MM.1S (cell line): ENCODE measurements at regions not wholly inside any gene's neighbourhood (a gene's known extent, or its start where the extent isn't known, plus 50 kb on each side); places are given as distances from the start of the nearest gene placed in this dataset.

ENCODE experiments used
- DNase-seq: peaks from one replicate; pipeline ENCODE4 v3.0.0-alpha.2; 2015
- H2AFZ ChIP-seq: fragments of 300-600 bp; sonication (generic); 2 replicates; pipeline ENCODE4 v1.6.0; 2016; ENCODE audit warnings: antibody characterized with exemption, low read length
- H3F3A ChIP-seq: fragments of 300-600 bp; sonication (generic); 2 replicates; pipeline ENCODE4 v1.6.1; 2016; ENCODE audit warnings: mild to moderate bottlenecking, antibody characterized with exemption, low read length, moderate library complexity, mixed read lengths; ENCODE audit not compliant: insufficient read depth
- H3K27ac ChIP-seq: fragments of 300-600 bp; sonication (generic); 2 replicates; pipeline ENCODE4 v1.5.1; 2016; ENCODE audit warnings: mild to moderate bottlenecking, low read length
- H3K27me3 ChIP-seq: fragments of 300-600 bp; sonication (generic); replicated peaks from 2 replicates; pipeline ENCODE4 v1.6.0; 2016; ENCODE audit warnings: low read length; ENCODE audit not compliant: insufficient read depth
- H3K36me3 ChIP-seq: fragments of 300-600 bp; sonication (generic); replicated peaks from 2 replicates; pipeline ENCODE4 v1.6.1; 2016; ENCODE audit warnings: mild to moderate bottlenecking, low read length, mixed read lengths; ENCODE audit not compliant: insufficient read depth
- H3K4me1 ChIP-seq: fragments of 300-600 bp; sonication (generic); 2 replicates; pipeline ENCODE4 v1.6.1; 2016; ENCODE audit warnings: low read length, mixed read lengths
- H3K4me2 ChIP-seq: fragments of 300-600 bp; sonication (generic); 2 replicates; pipeline ENCODE4 v1.6.0; 2016; ENCODE audit warnings: low read depth, low read length
- H3K4me3 ChIP-seq: fragments of 300-600 bp; sonication (generic); 2 replicates; pipeline ENCODE4 v1.5.1; 2016; ENCODE audit warnings: low read length, mixed read lengths
- H3K79me2 ChIP-seq: fragments of 300-600 bp; sonication (generic); 2 replicates; pipeline ENCODE4 v1.6.1; 2016; ENCODE audit warnings: mixed run types, low read length, mixed read lengths
- H3K9ac ChIP-seq: fragments of 300-600 bp; sonication (generic); 2 replicates; pipeline ENCODE4 v1.6.1; 2016; ENCODE audit warnings: low read length, mixed read lengths
- H3K9me2 ChIP-seq: fragments of 300-600 bp; sonication (generic); replicated peaks from 2 replicates; pipeline ENCODE4 v1.6.1; 2016; ENCODE audit warnings: mild to moderate bottlenecking, low read length, mixed read lengths; ENCODE audit not compliant: insufficient read depth
- H3K9me3 ChIP-seq: fragments of 300-600 bp; sonication (generic); replicated peaks from 2 replicates; pipeline ENCODE4 v1.6.1; 2016; ENCODE audit warnings: mild to moderate bottlenecking, low read length, mixed read lengths; ENCODE audit not compliant: insufficient read depth
- H4K20me1 ChIP-seq: fragments of 300-600 bp; sonication (generic); 2 replicates; pipeline ENCODE4 v1.6.1; 2016; ENCODE audit warnings: mild to moderate bottlenecking, low read length, moderate library complexity, mixed read lengths; ENCODE audit not compliant: insufficient read depth
- EZH2 ChIP-seq: fragments of 300-600 bp; sonication (generic); optimal IDR thresholded peaks from 2 replicates; pipeline ENCODE3; 2017; ENCODE audit warnings: low read depth, mild to moderate bottlenecking, antibody characterized with exemption, low read length, mixed read lengths
- EZH2phosphoT487 ChIP-seq: fragments of 300-600 bp; sonication (generic); IDR thresholded peaks from 2 replicates; pipeline ENCODE4 v1.6.1; 2018; ENCODE audit warnings: antibody characterized with exemption, low read length
- TF ChIP-seq, protein P1 (sequence below): fragments of 300-600 bp; sonication (generic); IDR thresholded peaks from 2 replicates; pipeline ENCODE4 v1.5.1; 2016; ENCODE audit warnings: antibody characterized with exemption, low read length, mixed read lengths

DNA sequence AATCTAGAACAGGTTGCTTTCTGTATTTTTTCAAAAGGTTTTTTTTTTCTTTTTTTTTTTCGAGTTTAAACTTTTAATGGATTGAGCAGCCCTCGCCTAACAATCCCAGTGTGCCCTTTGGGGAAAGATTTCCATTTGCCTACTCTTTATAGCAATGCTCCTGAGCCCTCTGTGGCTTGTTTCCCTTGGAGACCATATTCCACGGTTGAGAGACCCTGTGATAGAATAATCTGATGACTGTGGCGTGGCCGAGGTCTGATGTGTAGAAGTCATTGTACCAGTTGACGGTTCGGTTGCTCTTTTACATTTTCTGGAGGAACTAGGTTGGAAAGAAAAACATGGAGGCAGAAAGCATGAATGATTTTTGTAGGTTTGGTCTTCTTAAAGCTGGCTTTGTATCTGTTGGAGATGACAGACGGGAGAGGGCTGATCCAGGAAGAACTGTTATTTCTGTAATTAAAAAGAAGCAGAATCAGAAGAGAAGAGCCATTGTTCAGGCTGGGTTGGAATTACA, 305.7 kb upstream of the NRIP1 start:
- no peaks in the 10 kb centered on the region for H3K36me3 ChIP-seq
- no peak overlapping the region for H3K9ac ChIP-seq
- H3K4me3 ChIP-seq: no peak overlapping the region
- no peak overlapping the region for H3K4me2 ChIP-seq
- H3K27ac ChIP-seq: no peak overlapping the region
- no peaks in the 10 kb centered on the region for H3K4me1 ChIP-seq
- H3K9me3 ChIP-seq: no peaks in the 10 kb centered on the region
- no peaks in the 10 kb centered on the region for H4K20me1 ChIP-seq
- no peaks in the 10 kb centered on the region for H3F3A ChIP-seq
- DNase-seq: no peak
- no peaks in the 10 kb centered on the region for H3K27me3 ChIP-seq
- no peaks in the 10 kb centered on the region for H3K9me2 ChIP-seq
- no peaks in the 10 kb centered on the region for H3K79me2 ChIP-seq
- H2AFZ ChIP-seq: no peak overlapping the region
- TF ChIP-seq, protein P1, sequence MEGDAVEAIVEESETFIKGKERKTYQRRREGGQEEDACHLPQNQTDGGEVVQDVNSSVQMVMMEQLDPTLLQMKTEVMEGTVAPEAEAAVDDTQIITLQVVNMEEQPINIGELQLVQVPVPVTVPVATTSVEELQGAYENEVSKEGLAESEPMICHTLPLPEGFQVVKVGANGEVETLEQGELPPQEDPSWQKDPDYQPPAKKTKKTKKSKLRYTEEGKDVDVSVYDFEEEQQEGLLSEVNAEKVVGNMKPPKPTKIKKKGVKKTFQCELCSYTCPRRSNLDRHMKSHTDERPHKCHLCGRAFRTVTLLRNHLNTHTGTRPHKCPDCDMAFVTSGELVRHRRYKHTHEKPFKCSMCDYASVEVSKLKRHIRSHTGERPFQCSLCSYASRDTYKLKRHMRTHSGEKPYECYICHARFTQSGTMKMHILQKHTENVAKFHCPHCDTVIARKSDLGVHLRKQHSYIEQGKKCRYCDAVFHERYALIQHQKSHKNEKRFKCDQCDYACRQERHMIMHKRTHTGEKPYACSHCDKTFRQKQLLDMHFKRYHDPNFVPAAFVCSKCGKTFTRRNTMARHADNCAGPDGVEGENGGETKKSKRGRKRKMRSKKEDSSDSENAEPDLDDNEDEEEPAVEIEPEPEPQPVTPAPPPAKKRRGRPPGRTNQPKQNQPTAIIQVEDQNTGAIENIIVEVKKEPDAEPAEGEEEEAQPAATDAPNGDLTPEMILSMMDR: no peak
- TF ChIP-seq EZH2phosphoT487 (no peak), EZH2 (no peak)

DNA sequence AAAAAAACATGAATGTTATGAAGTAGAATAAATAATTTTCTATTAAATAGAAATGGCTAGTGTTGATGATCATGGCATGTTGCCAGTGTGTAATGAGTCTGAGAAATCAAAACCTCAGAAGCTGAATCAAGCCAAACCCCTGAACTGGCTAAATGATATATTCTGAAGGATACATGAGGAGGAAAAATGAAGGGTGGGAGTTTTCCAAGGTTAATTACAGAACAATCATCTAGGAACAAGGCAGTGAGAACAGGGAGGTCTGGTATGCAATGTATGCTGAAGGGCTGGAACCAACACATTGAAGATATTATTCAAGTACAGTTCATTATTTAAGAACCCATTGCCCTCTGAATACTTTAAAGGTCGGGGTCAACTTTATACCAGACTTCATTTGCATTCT, 309.1 kb upstream of the NRIP1 start:
- no peaks in the 10 kb centered on the region for H3K79me2 ChIP-seq
- no peaks in the 10 kb centered on the region for H3K4me1 ChIP-seq
- no peaks in the 10 kb centered on the region for H3K27me3 ChIP-seq
- H3K36me3 ChIP-seq: no peaks in the 10 kb centered on the region
- H3K9me3 ChIP-seq: no peaks in the 10 kb centered on the region
- no peak overlapping the region for H2AFZ ChIP-seq
- no peaks in the 10 kb centered on the region for H3K9me2 ChIP-seq
- no peak for DNase-seq
- H3K27ac ChIP-seq: no peak overlapping the region
- no peaks in the 10 kb centered on the region for H3F3A ChIP-seq
- H4K20me1 ChIP-seq: no peaks in the 10 kb centered on the region
- H3K9ac ChIP-seq: no peak overlapping the region
- no peak overlapping the region for H3K4me2 ChIP-seq
- TF ChIP-seq, protein P1: no peak
- no peak for TF ChIP-seq EZH2
- no peak for TF ChIP-seq EZH2phosphoT487
- H3K4me3 ChIP-seq: no peak overlapping the region

DNA sequence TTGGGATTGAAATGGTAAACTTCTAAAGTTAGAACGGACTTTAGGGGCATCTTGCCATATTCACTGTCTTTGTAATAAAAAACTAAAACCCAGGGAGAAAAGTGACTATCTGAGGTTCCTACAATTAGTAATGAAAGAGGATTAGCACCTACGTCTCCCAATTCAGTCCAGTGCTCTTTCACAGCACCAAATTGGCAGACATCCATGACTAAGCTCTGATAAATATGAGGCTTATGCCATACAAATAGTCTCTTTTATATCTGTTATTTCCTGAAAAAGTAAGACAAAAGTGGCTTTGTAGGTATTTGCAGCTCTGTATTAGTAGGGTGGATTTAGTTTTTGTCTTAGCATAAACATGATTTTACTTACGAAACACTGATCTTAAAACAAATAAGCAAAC, 315.0 kb upstream of the NRIP1 start:
- H3K27me3 ChIP-seq: no peaks in the 10 kb centered on the region
- no peaks in the 10 kb centered on the region for H3K9me2 ChIP-seq
- DNase-seq: no peak

More for the DNA sequence above, 315.0 kb upstream of the NRIP1 start:
- H3K4me2 ChIP-seq: no peak overlapping the region
- H3K79me2 ChIP-seq: no peaks in the 10 kb centered on the region
- no peaks in the 10 kb centered on the region for H4K20me1 ChIP-seq
- no peak overlapping the region for H2AFZ ChIP-seq
- no peaks in the 10 kb centered on the region for H3K4me1 ChIP-seq
- H3K9me3 ChIP-seq: no peaks in the 10 kb centered on the region
- H3K4me3 ChIP-seq: no peak overlapping the region
- H3F3A ChIP-seq: no peaks in the 10 kb centered on the region
- no peaks in the 10 kb centered on the region for H3K36me3 ChIP-seq
- H3K27ac ChIP-seq: no peak overlapping the region
- no peak overlapping the region for H3K9ac ChIP-seq
- no peak for TF ChIP-seq EZH2phosphoT487
- TF ChIP-seq, protein P1: no peak
- no peak for TF ChIP-seq EZH2
